Fibroblast of lung (primary cell): ENCODE measurements at regions not wholly inside any gene's neighbourhood (a gene's known extent, or its start where the extent isn't known, plus 50 kb on each side); places are given as distances from the start of the nearest gene placed in this dataset.

ENCODE experiments used
- DNase-seq, 2 donors: peaks; one replicate each; pipeline versions ENCODE4 v3.0.0 to v3.0.0-alpha.2; 2010; ENCODE audit warnings: low read depth in 2 of 2
- H2AFZ ChIP-seq: 2 replicates; pipeline ENCODE4 v1.5.1; 2012; ENCODE audit warnings: low read length, control low read depth, inconsistent platforms
- H3K27ac ChIP-seq: 2 replicates; pipeline ENCODE4 v1.5.1; 2011; ENCODE audit warnings: low read length, control low read depth; ENCODE audit not compliant: insufficient read depth
- H3K27me3 ChIP-seq: 2 replicates; pipeline ENCODE4 v1.5.1; 2011; ENCODE audit warnings: mild to moderate bottlenecking, low read length; ENCODE audit not compliant: control insufficient read depth, insufficient read depth
- H3K36me3 ChIP-seq: 2 replicates; pipeline ENCODE4 v1.5.1; 2011; ENCODE audit warnings: low read length; ENCODE audit not compliant: control insufficient read depth, insufficient read depth
- H3K4me1 ChIP-seq: 2 replicates; pipeline ENCODE4 v1.5.1; 2011; ENCODE audit warnings: low read length; ENCODE audit not compliant: control insufficient read depth, insufficient read depth; ENCODE audit errors: extremely low read depth
- H3K4me2 ChIP-seq: 2 replicates; pipeline ENCODE4 v1.5.1; 2011; ENCODE audit warnings: low read length, control low read depth; ENCODE audit not compliant: insufficient read depth; ENCODE audit errors: extremely low read depth
- H3K4me3 ChIP-seq, 4 experiments: fragments of 200-600 bp in 1 of 4; sonication (generic) in 1 of 4; replicated peaks in 1 of 4; 2 replicates each; pipeline ENCODE4 v1.5.1; 2011 to 2016; ENCODE audit warnings: low read length in 4 of 4, low read depth in 3 of 4, mild to moderate bottlenecking in 3 of 4, control low read depth in 2 of 4, inconsistent platforms in 1 of 4, mixed read lengths in 1 of 4; ENCODE audit not compliant: insufficient read depth in 1 of 4; ENCODE audit errors: control extremely low read depth in 1 of 4
- H3K79me2 ChIP-seq: 2 replicates; pipeline ENCODE4 v1.5.1; 2012; ENCODE audit warnings: mild to moderate bottlenecking, low read length, inconsistent platforms; ENCODE audit not compliant: control insufficient read depth, insufficient read depth
- H3K9ac ChIP-seq: 2 replicates; pipeline ENCODE4 v1.5.1; 2011; ENCODE audit warnings: mild to moderate bottlenecking, low read length, control low read depth; ENCODE audit not compliant: insufficient read depth
- H3K9me3 ChIP-seq: 2 replicates; pipeline ENCODE4 v1.5.1; 2012; ENCODE audit warnings: low read depth, low read length; ENCODE audit not compliant: control insufficient read depth, insufficient read depth
- H4K20me1 ChIP-seq: 2 replicates; pipeline ENCODE4 v1.5.1; 2011; ENCODE audit warnings: low read length; ENCODE audit not compliant: control insufficient read depth, insufficient read depth; ENCODE audit errors: extremely low read depth
- EZH2 ChIP-seq: IDR thresholded peaks from 2 replicates; pipeline ENCODE4 v1.5.1; 2012; ENCODE audit warnings: low read length, control low read depth, mild to moderate bottlenecking; ENCODE audit errors: missing control alignments
- TF ChIP-seq, protein P1 (sequence below), 2 donors: IDR thresholded peaks in 1 of 2; conservative IDR thresholded peaks in 1 of 2; 1 replicate in 1 of 2; 2 replicates in 1 of 2; pipeline ENCODE4 v1.5.1; 2011 to 2012; ENCODE audit warnings: low read length in 2 of 2, control low read depth in 1 of 2, inconsistent platforms in 1 of 2, low read depth in 1 of 2, mild to moderate bottlenecking in 1 of 2

DNA sequence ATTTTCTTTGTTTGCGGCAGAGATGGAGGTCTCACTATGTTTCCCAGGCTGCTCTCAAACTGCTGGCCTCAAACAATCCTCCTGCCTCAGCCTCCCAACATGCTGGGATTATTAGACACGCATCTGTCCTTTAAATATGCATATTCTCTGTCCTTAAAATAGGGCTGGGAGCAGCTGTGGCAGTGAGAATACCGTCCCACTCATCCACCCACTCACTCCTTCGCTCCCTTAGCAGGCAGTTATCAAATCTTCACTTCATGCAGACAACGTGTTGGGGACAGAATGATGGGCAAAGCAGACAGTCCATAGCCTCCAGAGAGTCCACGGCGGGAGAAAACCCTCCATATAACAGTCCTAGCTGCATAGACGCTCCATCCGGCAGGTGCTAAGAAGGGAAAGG lies 179.4 kb downstream of the ZBTB18 start:
- no peak for TF ChIP-seq EZH2
- TF ChIP-seq, protein P1, sequence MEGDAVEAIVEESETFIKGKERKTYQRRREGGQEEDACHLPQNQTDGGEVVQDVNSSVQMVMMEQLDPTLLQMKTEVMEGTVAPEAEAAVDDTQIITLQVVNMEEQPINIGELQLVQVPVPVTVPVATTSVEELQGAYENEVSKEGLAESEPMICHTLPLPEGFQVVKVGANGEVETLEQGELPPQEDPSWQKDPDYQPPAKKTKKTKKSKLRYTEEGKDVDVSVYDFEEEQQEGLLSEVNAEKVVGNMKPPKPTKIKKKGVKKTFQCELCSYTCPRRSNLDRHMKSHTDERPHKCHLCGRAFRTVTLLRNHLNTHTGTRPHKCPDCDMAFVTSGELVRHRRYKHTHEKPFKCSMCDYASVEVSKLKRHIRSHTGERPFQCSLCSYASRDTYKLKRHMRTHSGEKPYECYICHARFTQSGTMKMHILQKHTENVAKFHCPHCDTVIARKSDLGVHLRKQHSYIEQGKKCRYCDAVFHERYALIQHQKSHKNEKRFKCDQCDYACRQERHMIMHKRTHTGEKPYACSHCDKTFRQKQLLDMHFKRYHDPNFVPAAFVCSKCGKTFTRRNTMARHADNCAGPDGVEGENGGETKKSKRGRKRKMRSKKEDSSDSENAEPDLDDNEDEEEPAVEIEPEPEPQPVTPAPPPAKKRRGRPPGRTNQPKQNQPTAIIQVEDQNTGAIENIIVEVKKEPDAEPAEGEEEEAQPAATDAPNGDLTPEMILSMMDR (conservative IDR thresholded peaks at IDR 0.05 in 1 of 2, IDR thresholded peaks at IDR 0.05 in 1 of 2; ENCODE audit: low read depth in 1 of 2, low read length in 2 of 2), result no peak
- H3K27ac ChIP-seq, result no peak overlapping the region
- no peak overlapping the region for H3K9ac ChIP-seq
- H3K4me2 ChIP-seq, result no peak overlapping the region
- no peak for DNase-seq
- H4K20me1 ChIP-seq, result no peaks in the 10 kb centered on the region
- H3K4me3 ChIP-seq, result no peak overlapping the region
- H3K36me3 ChIP-seq, result no peaks in the 10 kb centered on the region
- no peaks in the 10 kb centered on the region for H3K9me3 ChIP-seq
- no peak overlapping the region for H2AFZ ChIP-seq
- H3K4me1 ChIP-seq, result no peaks in the 10 kb centered on the region
- no peaks in the 10 kb centered on the region for H3K27me3 ChIP-seq
- no peaks in the 10 kb centered on the region for H3K79me2 ChIP-seq

DNA sequence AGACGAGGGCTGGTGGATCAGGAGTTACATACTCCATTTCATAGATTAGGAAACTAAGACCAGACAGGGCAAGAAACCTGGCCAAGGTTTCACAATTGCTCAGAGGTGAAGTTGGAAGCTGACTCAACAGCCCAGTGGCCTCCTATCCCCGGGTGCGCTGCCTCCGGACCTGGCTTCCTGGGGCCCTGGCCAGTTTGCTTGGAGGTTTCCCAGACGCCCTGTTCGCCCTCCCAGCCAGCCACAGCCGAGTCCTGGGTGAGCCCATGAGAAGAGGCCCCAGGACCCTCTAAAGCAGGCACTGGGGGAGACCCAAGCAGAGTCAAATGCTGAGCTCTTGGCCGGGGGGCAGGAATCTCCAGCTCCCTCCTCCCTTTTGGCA lies 180.1 kb downstream of the ZBTB18 start:
- peak overlapping the region; percentile 18 for H3K4me2 ChIP-seq
- H3K79me2 ChIP-seq, result no peaks in the 10 kb centered on the region
- H3K4me3 ChIP-seq, result peak overlapping the region in 1 of 4 experiments; percentile 30
- H4K20me1 ChIP-seq, result no peaks in the 10 kb centered on the region
- H3K9me3 ChIP-seq, result no peaks in the 10 kb centered on the region
- H3K27me3 ChIP-seq, result no peaks in the 10 kb centered on the region
- no peaks in the 10 kb centered on the region for H3K4me1 ChIP-seq
- H3K9ac ChIP-seq, result no peak overlapping the region
- no peaks in the 10 kb centered on the region for H3K36me3 ChIP-seq
- no peak overlapping the region for H2AFZ ChIP-seq
- DNase-seq, result peak in 1 of 2 donors; percentile 51
- H3K27ac ChIP-seq, result no peak overlapping the region
- TF ChIP-seq, protein P1 (conservative IDR thresholded peaks at IDR 0.05 in 1 of 2, IDR thresholded peaks at IDR 0.05 in 1 of 2; ENCODE audit: low read depth in 1 of 2, low read length in 2 of 2), result no peak
- no peak for TF ChIP-seq EZH2

DNA sequence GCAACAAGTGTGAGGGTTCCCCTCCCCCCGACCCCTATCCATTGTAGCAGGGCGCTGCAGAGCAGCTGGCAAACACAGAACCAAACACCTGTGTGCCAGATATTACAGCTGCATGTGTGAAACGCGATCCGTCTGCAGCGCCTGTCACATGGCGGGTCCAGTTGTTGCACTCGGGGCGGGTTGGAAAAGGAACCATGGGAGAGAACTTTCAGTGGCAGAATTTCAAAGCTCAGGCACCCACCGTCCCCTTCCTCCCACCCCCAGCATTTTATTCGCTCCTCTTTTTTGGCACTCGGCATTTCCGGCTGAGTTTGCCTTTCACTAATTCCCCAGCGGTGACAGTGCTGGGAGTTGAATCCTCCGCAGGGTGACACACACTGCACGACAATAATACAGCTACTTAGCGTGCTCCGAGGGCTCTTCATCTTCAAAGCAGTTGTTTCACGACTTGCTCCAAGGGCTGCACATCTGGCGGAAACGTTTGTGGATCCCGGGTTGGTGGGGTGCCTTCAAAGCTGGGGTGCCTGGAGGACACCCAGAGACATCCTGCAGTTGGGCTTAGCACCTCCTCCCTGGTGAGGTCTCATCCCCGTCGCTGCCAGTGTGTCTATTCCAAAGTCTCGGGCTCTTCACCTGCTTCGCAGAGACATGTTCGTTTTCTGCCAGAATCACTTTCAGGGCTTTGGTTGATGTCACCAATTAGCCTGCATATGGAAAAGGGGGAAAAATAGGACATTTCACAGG lies 180.7 kb downstream of the ZBTB18 start:
- DNase-seq, result peak in 1 of 2 donors; percentile 54
- no peak overlapping the region for H3K27ac ChIP-seq
- peak overlapping the region in 2 of 4 experiments; percentile 30 for H3K4me3 ChIP-seq
- peak overlapping the region; percentile 18 for H3K4me2 ChIP-seq
- no peaks in the 10 kb centered on the region for H3K9me3 ChIP-seq
- H3K79me2 ChIP-seq, result no peaks in the 10 kb centered on the region
- no peaks in the 10 kb centered on the region for H3K36me3 ChIP-seq
- H3K27me3 ChIP-seq, result no peaks in the 10 kb centered on the region
- no peak overlapping the region for H3K9ac ChIP-seq
- no peaks in the 10 kb centered on the region for H3K4me1 ChIP-seq
- no peak for TF ChIP-seq EZH2
- TF ChIP-seq, protein P1 (conservative IDR thresholded peaks at IDR 0.05 in 1 of 2, IDR thresholded peaks at IDR 0.05 in 1 of 2; ENCODE audit: low read depth in 1 of 2, low read length in 2 of 2), result no peak
- H4K20me1 ChIP-seq, result no peaks in the 10 kb centered on the region
- H2AFZ ChIP-seq, result no peak overlapping the region
